Sigmoid colon (tissue), 4 donors: ENCODE measurements at regions not wholly inside any gene's neighbourhood (a gene's known extent, or its start where the extent isn't known, plus 50 kb on each side); places are given as distances from the start of the nearest gene placed in this dataset.

ENCODE experiments used
- EP300 ChIP-seq, 4 donors: sonication (generic); formaldehyde crosslinking; IDR thresholded peaks; one replicate each; pipeline ENCODE4 v1.6.1; 2017; ENCODE audit warnings: antibody characterized with exemption in 4 of 4
- POLR2AphosphoS5 ChIP-seq, 4 donors: sonication (generic); formaldehyde crosslinking; IDR thresholded peaks; one replicate each; pipeline ENCODE4 v1.6.1; 2017; ENCODE audit warnings: antibody characterized with exemption in 4 of 4
- TF ChIP-seq, protein P1 (sequence below), 4 experiments: fragments of 450-650 bp in 3 of 4; fragments of 200-600 bp in 1 of 4; IDR thresholded peaks; one replicate each; pipeline ENCODE4 v1.5.1; 2016 to 2019; ENCODE audit warnings: antibody characterized with exemption in 4 of 4, mild to moderate bottlenecking in 3 of 4, moderate library complexity in 2 of 4

DNA sequence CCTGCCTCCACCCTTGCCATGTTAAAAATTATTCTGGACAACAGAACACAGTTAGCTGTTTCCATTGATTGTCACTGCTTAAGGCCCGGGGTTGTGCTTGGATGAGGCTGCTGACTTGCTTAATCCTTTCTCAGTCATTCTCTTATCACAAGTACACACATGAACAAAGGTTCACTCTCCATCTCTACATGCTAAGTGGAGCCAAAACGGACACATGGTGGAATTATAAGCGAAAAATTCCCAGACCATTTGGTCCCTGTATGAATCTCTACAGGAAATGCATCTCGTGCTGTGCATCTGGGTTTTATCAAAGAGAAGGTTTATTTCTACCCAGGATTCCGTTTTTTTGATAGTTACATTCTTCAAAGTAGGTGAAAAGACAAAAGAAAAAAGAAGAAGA lies 177.5 kb upstream of the ETAA1 start:
- TF ChIP-seq EP300 (IDR thresholded peaks at IDR 0.05) (no peak), POLR2AphosphoS5 (IDR thresholded peaks at IDR 0.05) (peak in 1 of 4 donors; percentile 28)
- TF ChIP-seq, protein P1, sequence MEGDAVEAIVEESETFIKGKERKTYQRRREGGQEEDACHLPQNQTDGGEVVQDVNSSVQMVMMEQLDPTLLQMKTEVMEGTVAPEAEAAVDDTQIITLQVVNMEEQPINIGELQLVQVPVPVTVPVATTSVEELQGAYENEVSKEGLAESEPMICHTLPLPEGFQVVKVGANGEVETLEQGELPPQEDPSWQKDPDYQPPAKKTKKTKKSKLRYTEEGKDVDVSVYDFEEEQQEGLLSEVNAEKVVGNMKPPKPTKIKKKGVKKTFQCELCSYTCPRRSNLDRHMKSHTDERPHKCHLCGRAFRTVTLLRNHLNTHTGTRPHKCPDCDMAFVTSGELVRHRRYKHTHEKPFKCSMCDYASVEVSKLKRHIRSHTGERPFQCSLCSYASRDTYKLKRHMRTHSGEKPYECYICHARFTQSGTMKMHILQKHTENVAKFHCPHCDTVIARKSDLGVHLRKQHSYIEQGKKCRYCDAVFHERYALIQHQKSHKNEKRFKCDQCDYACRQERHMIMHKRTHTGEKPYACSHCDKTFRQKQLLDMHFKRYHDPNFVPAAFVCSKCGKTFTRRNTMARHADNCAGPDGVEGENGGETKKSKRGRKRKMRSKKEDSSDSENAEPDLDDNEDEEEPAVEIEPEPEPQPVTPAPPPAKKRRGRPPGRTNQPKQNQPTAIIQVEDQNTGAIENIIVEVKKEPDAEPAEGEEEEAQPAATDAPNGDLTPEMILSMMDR (IDR thresholded peaks at IDR 0.05): no peak
